ENCODE measurements at regions not wholly inside any gene's neighbourhood (a gene's known extent, or its start where the extent isn't known, plus 50 kb on each side); places are given as distances from the start of the nearest gene placed in this dataset.

DNA sequence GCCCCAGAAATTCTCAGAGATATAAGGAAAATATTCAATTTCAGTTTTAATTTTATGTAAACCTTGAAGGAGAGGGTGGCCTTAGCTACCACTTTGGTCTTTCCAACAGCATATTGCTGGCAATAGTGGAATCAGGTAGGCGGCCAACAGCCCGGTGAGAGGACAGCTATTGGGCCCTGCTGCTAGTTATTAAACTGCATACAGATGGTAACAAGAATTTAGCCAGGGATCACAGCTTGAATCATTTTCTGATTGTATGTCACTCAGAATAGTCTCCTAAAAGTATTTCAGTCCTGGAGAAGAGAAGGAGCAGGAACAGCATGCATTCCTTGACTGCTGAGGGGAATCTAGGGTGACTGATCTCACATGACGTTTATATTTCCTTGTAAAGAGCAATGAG is 261.4 kb upstream of the SMIM30 start:
- no peak overlapping the region for H3K27ac ChIP-seq
- intact Hi-C loops (cut with DNase I; ENCODE audit: low total_unique reads) = no loop called here
- H3K4me1 ChIP-seq = no peaks in the 10 kb centered on the region
- no peak overlapping the region for H3K4me3 ChIP-seq
- no peaks in the 10 kb centered on the region for H3K27me3 ChIP-seq
- TF ChIP-seq, protein P1, sequence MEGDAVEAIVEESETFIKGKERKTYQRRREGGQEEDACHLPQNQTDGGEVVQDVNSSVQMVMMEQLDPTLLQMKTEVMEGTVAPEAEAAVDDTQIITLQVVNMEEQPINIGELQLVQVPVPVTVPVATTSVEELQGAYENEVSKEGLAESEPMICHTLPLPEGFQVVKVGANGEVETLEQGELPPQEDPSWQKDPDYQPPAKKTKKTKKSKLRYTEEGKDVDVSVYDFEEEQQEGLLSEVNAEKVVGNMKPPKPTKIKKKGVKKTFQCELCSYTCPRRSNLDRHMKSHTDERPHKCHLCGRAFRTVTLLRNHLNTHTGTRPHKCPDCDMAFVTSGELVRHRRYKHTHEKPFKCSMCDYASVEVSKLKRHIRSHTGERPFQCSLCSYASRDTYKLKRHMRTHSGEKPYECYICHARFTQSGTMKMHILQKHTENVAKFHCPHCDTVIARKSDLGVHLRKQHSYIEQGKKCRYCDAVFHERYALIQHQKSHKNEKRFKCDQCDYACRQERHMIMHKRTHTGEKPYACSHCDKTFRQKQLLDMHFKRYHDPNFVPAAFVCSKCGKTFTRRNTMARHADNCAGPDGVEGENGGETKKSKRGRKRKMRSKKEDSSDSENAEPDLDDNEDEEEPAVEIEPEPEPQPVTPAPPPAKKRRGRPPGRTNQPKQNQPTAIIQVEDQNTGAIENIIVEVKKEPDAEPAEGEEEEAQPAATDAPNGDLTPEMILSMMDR (IDR thresholded peaks at IDR 0.05) = no peak
- TF ChIP-seq POLR2AphosphoS5 (IDR thresholded peaks at IDR 0.05) = no peak
- DNase-seq (ENCODE audit: low spot score in 2 of 2) = no peak
- no peaks in the 10 kb centered on the region for H3K9me3 ChIP-seq
- H3K36me3 ChIP-seq = no peaks in the 10 kb centered on the region

DNA sequence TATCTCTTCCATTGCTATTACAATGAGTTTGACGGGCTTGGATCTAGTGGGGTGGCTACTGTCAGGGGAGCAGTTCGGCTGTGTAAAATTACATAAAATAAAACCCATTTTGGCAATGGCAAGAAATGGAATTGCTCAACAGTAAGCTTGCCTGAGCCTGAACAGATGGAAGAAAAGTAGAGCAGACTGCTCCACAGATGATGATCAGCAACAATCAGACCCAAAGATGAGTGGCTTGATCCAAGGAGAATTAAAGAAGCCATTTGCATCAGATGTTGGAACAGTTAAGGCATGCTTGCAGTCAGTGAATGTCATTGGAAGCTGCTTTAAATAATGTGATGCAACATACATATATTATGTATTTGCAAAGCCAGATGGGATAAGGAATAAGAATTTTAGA is 256.6 kb upstream of the SMIM30 start:
- no peaks in the 10 kb centered on the region for H3K9me3 ChIP-seq
- H3K4me3 ChIP-seq = no peak overlapping the region
- H3K27ac ChIP-seq = no peak overlapping the region
- intact Hi-C loops (cut with DNase I; ENCODE audit: low total_unique reads) = no loop called here
- H3K27me3 ChIP-seq = no peaks in the 10 kb centered on the region
- TF ChIP-seq POLR2A (IDR thresholded peaks at IDR 0.05) = no peak
- TF ChIP-seq, protein P1 (IDR thresholded peaks at IDR 0.05) = no peak
- no peak for TF ChIP-seq POLR2AphosphoS5 (IDR thresholded peaks at IDR 0.05)
- DNase-seq (ENCODE audit: low spot score in 2 of 2) = no peak
- no peaks in the 10 kb centered on the region for H3K36me3 ChIP-seq
- no peaks in the 10 kb centered on the region for H3K4me1 ChIP-seq

DNA sequence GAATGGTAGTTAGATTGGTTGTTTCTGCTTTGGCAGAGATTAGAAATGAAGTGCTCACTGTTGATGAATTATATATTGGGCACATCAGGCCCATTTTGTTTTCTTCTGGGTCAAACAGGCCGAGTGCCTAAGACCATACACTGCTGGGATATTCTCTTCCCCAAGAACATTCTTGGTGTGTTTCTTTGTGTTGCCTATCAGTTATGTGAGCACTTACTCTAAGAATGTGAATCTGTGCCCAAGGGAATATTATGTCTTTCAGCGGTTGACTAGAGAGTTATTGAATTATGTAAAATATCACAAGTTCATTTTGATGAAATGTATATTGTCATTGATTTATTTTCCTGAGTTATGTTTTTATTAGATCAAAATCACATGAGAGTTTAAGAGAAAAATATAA is 255.5 kb upstream of the SMIM30 start:
- Histone ChIP-seq H3K4me1 (no peaks in the 10 kb centered on the region), H3K27ac (no peak overlapping the region), H3K9me3 (no peaks in the 10 kb centered on the region), H3K4me3 (no peak overlapping the region), H3K27me3 (no peaks in the 10 kb centered on the region), H3K36me3 (no peaks in the 10 kb centered on the region)
- intact Hi-C loops (cut with DNase I; ENCODE audit: low total_unique reads) = no loop called here
- TF ChIP-seq POLR2A (IDR thresholded peaks at IDR 0.05) (no peak), POLR2AphosphoS5 (IDR thresholded peaks at IDR 0.05) (no peak)
- TF ChIP-seq, protein P1 (IDR thresholded peaks at IDR 0.05) = no peak
- no peak for DNase-seq (ENCODE audit: low spot score in 2 of 2)

DNA sequence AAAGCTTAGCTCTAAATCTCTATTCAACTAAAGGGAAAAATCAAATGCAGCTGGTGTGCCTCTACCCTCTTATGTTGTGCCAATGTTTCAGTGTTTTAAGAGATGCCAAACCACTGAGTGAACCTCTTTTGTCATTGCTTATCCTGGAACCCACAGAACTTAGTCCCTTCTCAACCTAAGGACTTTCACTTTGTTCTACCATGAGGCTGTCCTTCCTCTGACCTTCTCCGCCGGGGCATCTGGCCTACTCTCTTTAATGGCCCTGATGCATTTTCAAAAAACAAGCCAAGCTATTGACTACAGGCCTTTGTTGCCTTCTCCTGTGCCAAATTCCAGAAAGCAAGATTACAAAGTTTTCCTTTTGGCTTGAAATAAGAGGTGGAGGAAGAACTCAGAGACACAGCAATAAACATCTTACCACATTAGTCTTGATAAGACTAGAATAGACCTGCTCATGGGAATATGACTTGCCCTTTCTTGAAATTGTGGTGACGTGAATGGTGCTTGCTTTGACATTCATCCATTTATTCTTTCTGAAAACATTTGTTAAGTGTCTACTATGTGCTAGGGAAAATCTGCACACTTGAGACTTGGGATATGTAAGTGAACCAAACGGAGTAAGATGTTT is 253.2 kb upstream of the SMIM30 start:
- no peaks in the 10 kb centered on the region for H3K27me3 ChIP-seq
- DNase-seq (ENCODE audit: low spot score in 2 of 2) = no peak
- TF ChIP-seq POLR2A (IDR thresholded peaks at IDR 0.05) = no peak
- TF ChIP-seq, protein P1 (IDR thresholded peaks at IDR 0.05) = no peak
- TF ChIP-seq POLR2AphosphoS5 (IDR thresholded peaks at IDR 0.05) = no peak
- H3K27ac ChIP-seq = peak overlapping the region; percentile 37 to 41
- intact Hi-C loops (cut with DNase I; ENCODE audit: low total_unique reads) = no loop called here
- no peaks in the 10 kb centered on the region for H3K9me3 ChIP-seq
- H3K4me1 ChIP-seq = no peaks in the 10 kb centered on the region
- H3K36me3 ChIP-seq = no peaks in the 10 kb centered on the region
- H3K4me3 ChIP-seq = no peak overlapping the region

DNA sequence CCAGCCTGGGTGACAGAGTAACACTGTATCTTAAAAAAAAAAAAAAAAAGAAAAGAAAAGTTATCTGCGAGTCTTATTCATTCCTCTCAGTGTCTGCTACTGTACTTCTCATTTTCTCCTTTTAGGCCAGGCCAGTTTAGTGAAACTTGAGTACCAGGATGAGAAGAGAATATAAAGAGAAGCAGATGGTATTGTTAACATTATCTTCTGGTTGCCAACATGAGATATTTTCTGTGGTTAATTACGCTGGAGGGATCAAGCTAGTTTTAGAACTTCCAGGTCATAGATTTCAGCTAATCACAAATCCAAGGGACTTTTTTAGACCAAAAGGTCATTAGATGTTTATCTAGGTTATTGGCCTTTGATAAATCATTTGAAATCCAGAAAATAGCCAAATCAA is 252.6 kb upstream of the SMIM30 start:
- intact Hi-C loops (cut with DNase I; ENCODE audit: low total_unique reads) = no loop called here

More for the DNA sequence above, 252.6 kb upstream of the SMIM30 start:
- H3K4me1 ChIP-seq = no peaks in the 10 kb centered on the region
- H3K36me3 ChIP-seq = no peaks in the 10 kb centered on the region
- no peaks in the 10 kb centered on the region for H3K9me3 ChIP-seq
- H3K27ac ChIP-seq = peak overlapping the region in 1 of 2 donors; percentile 37
- H3K4me3 ChIP-seq = no peak overlapping the region
- no peaks in the 10 kb centered on the region for H3K27me3 ChIP-seq
- TF ChIP-seq POLR2A (IDR thresholded peaks at IDR 0.05) (no peak), POLR2AphosphoS5 (IDR thresholded peaks at IDR 0.05) (no peak)
- TF ChIP-seq, protein P1 (IDR thresholded peaks at IDR 0.05) = no peak
- no peak for DNase-seq (ENCODE audit: low spot score in 2 of 2)

Data from breast epithelium (tissue), 4 donors.